Activated naive CD4-positive, alpha-beta T cell treated with Interleukin-2 at 50 U/mL for 16 hours (primary cell): ENCODE measurements at regions not wholly inside any gene's neighbourhood (a gene's known extent, or its start where the extent isn't known, plus 50 kb on each side); places are given as distances from the start of the nearest gene placed in this dataset.

Experiments
- DNase-seq: peaks from one replicate; pipeline ENCODE4 v3.0.0-alpha.2; 2020

- DNase-seq = no peak
Observed at GRCh38 chr20:4556781-4557180, 129.5 kb upstream of the PRNP start.

- no peak for DNase-seq
Observed at GRCh38 chr20:4555188-4555890, 130.9 kb upstream of the PRNP start.

GRCh38 chr20:4554346-4554745 is 131.9 kb upstream of the PRNP start:
- DNase-seq = no peak

GRCh38 chr20:4552075-4552640 is 134.1 kb upstream of the PRNP start:
- no peak for DNase-seq

GRCh38 chr20:4550740-4551139 is 135.5 kb upstream of the PRNP start:
- no peak for DNase-seq

- no peak for DNase-seq
Observed at GRCh38 chr20:4549711-4550259, 136.5 kb upstream of the PRNP start.

GRCh38 chr20:4548552-4548951 is 137.7 kb upstream of the PRNP start:
- no peak for DNase-seq

- no peak for DNase-seq
Observed at GRCh38 chr20:4546786-4547185, 139.5 kb upstream of the PRNP start.

GRCh38 chr20:4546342-4546741 is 139.9 kb upstream of the PRNP start:
- no peak for DNase-seq

- no peak for DNase-seq
Observed at GRCh38 chr20:4545526-4545925, 140.7 kb upstream of the PRNP start.

GRCh38 chr20:4544765-4545164 is 141.5 kb upstream of the PRNP start:
- no peak for DNase-seq

GRCh38 chr20:4542270-4542669 is 144.0 kb upstream of the PRNP start:
- no peak for DNase-seq

DNA sequence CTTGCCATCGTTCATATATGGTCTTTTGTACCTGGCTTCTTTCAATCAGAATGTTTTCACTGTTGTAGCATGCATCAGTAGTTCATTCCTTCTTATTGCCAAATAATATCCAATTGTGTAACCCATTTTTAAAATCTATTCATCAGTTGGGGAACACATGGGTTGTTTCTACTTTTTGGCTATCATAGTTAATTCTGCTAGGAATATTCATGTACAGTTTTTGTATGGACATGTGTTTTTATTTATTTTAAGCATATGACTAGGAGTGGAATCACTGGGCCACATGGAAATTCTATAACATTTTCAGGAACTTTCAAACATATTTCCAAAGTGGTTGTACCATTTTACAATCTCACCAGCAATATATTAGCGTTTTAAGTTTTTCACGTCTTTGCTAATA is 151.9 kb upstream of the PRNP start:
- no peak for DNase-seq

DNA sequence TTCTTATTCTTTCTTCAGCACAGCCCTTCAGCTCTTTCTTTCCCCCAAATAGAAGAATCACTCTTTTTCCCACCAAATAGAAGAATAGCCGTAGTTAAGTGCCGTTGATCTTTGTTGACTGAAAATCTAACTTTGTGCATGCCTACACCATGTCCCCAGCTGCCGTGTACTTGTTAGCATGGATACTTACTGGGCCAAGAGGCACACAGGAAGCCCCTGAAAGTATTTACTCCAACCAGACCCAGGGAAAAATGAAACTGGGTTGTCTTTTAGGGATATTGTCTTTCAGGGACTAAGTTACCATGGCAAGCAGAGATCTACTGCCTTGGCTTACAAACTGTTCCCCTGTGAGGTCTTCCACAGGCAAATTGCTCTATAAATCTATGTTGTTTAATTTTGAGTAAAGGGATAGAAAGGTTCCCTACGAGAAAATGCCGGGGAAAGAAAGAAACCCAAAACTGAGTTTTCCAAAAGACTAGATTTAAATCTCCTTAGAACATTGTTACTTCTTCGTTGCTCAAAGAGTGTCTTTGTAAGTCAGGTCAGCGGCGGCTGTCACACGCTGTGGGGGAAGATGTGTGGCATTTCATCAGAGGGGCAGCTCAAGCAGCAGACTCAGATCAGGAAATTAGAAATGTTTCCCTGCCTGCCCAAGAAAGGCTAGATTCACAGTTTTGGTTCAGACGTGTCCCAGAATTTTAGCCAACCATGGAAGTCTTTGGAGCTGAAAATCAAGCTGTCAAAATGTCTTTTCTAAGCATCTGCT is 152.7 kb upstream of the PRNP start:
- no peak for DNase-seq

DNA sequence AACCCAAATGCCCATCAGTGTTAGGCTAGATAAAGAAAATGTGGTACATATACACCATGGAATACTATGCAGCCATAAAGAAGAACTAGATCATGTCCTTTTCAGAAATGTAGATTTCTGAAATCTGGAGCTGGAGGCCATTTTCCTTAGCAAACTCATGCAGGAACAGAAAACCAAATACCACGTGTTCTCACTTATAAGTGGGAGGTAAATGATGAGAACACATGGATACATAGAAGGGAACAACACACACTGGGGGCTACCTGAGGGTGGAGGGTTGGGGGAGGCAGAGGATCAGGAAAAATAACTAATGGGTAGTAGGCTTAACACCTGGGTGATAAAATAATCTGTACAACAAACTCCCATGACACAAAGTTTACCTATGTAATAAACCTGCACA is 153.5 kb upstream of the PRNP start:
- no peak for DNase-seq

DNA sequence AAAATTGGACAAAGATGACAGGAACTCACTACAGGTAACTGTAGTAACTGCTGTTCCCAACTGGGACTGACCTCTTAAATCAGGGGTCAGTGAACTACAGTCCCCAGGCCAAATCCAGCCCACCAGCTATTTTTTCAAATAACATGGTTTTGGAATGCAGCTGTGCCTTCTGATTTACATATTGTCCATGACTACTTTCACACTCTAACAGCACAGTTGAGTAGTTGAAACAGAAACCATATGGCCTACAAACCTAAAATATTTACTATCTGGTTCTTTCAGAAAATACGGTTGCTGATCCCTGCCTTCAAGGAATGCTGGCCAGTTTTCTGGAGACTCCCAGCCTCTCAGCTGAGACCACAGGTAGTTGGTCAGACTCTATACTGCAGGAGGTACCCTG is 161.5 kb upstream of the PRNP start:
- DNase-seq = no peak

DNA sequence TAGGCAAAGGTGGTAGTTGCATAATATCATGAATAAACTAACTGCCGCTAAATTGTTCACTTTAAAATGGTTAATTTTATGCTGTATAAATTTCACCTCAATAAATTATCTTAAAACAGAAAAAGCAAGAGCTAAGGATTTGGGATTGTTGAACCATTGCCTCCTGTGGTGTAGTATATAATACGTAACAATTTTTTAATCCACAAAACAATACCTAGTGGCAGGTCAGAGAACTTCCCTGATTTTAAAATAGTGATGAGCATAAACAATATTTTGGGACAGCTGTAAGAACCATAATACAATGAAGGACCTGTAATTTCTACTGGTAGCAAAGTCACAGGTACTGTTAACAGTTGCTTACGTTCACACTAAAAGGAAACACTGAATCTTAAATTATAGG is 161.9 kb upstream of the PRNP start:
- DNase-seq = no peak

DNA sequence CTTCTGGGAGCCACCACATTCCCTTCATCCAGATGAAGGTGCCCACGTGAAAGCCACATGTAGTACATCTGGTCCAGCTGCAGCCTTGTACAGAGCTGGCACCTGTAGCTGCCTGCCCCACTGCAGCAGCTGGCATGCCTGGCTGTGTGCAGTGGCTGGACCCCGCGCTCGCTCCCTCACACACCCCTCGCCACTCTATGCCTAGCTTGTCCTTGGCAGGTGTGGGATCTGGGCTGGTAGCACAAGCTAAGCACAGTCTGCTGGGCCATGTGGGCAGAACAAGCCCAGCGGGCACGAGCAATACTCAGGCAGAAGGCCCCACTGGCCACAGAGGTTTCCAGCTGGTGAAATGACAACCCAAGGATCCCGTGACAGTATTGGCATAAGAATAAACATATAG is 163.9 kb upstream of the PRNP start:
- DNase-seq = no peak

DNA sequence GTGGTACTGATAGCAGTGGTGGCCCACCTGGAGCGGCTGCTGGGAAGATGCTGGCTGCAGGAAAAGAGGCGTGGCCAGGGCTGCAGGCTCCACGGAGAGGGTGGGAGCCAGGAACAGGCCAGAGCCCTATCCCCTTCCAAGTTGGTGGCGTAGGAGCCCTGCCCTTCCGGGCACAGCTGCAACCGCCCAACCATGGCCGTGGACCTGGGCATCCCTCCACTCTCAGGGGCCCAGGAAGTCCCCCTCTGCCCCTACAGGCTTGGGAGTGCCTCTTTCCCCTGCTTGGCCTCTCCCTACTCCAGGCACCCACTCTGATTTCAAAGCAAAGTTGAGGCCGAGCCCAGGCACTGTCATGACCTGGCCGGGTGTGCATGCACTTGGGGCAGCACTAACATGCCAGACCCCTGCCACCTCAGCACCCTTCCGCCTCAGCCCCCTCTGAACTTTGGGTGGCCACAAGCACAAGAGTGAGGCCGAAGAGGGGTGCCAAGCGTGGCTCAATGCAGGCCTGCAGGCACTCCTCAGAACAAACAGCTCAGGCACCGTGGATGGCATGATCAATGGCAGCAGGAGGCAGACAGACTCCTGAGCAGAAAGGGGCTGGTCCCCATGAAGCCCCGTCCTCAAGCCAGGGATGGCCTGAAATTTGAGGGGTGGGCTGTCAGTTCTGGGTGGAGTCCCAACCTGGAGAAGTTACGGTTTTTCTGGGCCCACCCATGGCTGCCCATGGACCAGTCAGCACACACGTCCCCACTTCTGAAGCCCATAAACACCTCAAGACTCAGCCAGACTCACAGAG is 164.9 kb upstream of the PRNP start:
- no peak for DNase-seq

GRCh38 chr20:4519534-4519933 is 166.7 kb upstream of the PRNP start:
- no peak for DNase-seq

DNA sequence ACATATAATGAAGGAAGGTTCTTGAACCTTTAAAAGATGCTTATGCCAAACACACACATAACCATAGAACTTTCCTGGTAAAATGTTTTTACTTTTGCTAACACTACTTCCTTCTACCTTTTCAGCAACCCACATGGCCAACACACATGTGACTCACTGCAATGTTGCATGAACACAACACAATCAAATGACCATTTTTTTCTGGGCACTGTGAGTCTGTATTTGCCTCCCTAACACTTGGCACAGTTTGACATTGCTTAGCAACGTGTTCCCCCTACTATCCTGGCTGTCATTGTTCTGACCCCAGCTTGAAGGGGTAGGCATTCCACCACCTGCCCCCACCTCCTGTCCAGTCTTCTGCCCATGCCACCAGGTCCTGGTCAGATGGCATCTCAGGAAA is 169.4 kb upstream of the PRNP start:
- DNase-seq = no peak

- DNase-seq = no peak
Observed at GRCh38 chr20:4513720-4514119, 172.5 kb upstream of the PRNP start.

GRCh38 chr20:4512891-4513550 is 173.2 kb upstream of the PRNP start:
- no peak for DNase-seq
